RWPE1 (cell line): ENCODE measurements at regions not wholly inside any gene's neighbourhood (a gene's known extent, or its start where the extent isn't known, plus 50 kb on each side); places are given as distances from the start of the nearest gene placed in this dataset.

Source experiments
- CTCF ChIA-PET: fragments of 350-600 bp; sonication (Branson Sonifier 250); formaldehyde crosslinking; extraction: SDS; loops from one replicate; lab custom pipeline; 2021; lab: Yijun Ruan, JAX
- POLR2A ChIA-PET: fragments of 400-600 bp; formaldehyde crosslinking; extraction: SDS; loops from one replicate; lab custom pipeline; 2020; ENCODE audit warnings: antibody characterized with exemption; ENCODE audit not compliant: low non-redundant PET; lab: Yijun Ruan, JAX
- DNase-seq: peaks from one replicate; pipeline ENCODE4 v3.0.0; 2012; ENCODE audit warnings: low spot score
- H3K27ac ChIP-seq: fragments of 450-650 bp; 2 replicates; pipeline ENCODE4 v1.5.1; 2017
- TF ChIP-seq, protein P1 (sequence below): fragments of 450-650 bp; conservative IDR thresholded peaks from 2 replicates; pipeline ENCODE4 v1.5.1; 2017; ENCODE audit warnings: low read depth, mild to moderate bottlenecking

DNA sequence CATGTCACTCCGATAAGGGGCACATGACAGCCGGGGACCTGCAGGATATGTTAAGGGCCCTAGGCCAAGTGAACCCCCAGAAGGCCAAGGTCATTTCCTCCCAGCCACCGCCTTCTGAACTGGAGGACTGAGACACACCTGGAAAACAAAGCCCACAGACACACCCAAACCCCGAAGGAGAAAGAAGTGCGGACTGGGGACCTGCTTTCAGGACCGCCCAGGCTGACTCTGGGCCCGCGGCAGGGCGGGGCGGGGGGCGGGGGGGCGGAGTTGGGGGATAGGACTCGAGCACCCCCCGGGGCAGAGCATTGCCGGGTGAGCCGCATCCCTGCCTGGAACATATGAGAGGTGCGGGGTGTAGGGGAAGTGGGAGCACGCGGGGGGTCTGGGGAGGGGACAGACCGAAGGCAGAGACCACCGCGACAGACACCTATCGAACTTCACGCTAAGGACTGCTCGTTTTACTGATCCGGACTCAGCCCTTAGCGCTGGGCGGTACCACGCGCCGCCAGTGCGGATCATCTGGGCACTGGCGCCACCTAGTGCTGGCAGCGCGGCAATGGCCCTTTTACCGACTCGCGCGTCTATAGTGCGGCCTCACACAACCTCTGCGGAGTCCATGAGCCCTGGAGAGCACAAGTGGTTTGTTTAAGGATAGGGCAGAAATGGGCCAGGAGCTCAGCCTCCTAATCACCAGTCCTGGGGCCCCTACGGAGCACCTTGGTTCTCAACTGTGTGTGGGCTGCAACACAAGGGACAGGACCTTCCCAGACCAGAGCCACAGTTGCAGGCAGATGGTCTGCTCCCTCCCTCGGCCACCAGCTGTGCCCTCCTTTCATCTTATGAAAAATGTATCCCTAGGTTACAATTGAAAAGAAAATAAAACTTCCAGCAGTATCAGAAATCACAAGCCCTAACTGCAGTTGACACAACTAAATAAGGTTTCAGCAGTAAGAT lies 157.6 kb downstream of the HERPUD2 start:
- DNase-seq = peak; percentile 77
- CTCF ChIA-PET = interaction anchor here (0.6 to 1.5 kb wide), 5 partner anchors 10 to 1418 kb away, joined by 3 to 4 read pairs (median 4); no protein-coding TSS in a partner anchor
- POLR2A ChIA-PET = no interaction called here
- H3K27ac ChIP-seq = no peak overlapping the region
- TF ChIP-seq, protein P1, sequence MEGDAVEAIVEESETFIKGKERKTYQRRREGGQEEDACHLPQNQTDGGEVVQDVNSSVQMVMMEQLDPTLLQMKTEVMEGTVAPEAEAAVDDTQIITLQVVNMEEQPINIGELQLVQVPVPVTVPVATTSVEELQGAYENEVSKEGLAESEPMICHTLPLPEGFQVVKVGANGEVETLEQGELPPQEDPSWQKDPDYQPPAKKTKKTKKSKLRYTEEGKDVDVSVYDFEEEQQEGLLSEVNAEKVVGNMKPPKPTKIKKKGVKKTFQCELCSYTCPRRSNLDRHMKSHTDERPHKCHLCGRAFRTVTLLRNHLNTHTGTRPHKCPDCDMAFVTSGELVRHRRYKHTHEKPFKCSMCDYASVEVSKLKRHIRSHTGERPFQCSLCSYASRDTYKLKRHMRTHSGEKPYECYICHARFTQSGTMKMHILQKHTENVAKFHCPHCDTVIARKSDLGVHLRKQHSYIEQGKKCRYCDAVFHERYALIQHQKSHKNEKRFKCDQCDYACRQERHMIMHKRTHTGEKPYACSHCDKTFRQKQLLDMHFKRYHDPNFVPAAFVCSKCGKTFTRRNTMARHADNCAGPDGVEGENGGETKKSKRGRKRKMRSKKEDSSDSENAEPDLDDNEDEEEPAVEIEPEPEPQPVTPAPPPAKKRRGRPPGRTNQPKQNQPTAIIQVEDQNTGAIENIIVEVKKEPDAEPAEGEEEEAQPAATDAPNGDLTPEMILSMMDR = peak; percentile 94

DNA sequence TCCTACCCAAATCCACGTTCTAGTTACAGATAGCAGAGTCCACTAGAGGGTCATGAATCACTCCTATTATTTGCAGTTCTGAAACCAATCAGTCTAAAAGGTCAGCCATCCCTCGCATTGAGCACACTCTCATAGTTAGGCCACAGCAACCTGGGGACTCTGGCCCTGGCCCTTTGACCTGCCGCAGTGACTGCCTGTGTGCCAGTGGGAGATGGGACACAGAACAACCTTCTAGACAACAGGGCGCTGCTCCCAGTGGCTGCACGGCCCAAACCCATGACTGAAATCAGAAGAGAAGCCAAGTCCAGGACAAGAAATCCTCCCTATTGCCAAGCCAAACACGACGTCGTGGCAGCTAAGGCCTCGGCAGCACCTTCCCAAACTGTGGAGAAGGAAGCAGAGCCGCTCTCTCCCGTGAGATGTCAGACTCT lies 158.5 kb downstream of the HERPUD2 start:
- CTCF ChIA-PET = interaction anchor here (0.7 to 1.0 kb wide), 2 partner anchors 16 to 155 kb away, joined by 3 to 4 read pairs; no protein-coding TSS in a partner anchor
- POLR2A ChIA-PET = no interaction called here
- TF ChIP-seq, protein P1 = no peak
- no peak for DNase-seq
- H3K27ac ChIP-seq = no peak overlapping the region

DNA sequence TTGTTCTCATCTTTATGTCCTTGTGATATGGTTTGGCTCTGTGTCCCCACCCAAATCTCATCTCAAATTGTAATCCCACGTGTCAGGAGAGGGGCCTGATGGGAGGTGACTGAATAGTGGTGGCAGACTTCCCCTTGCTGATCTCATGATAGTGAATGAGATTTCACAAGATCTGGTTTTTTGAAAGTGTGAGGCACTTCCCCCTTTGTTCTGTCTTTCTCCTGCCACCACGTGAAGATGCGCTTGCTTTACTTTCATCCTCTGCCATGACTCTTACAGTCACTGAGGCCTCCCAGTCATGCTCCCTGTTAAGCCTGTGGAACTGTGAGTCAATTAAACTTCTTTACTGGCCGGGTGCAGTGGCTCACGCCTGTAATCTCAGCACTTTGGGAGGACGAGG lies 161.0 kb downstream of the HERPUD2 start:
- no peak for DNase-seq
- POLR2A ChIA-PET = no interaction called here
- CTCF ChIA-PET = no interaction called here
- TF ChIP-seq, protein P1 = no peak
- H3K27ac ChIP-seq = no peak overlapping the region

DNA sequence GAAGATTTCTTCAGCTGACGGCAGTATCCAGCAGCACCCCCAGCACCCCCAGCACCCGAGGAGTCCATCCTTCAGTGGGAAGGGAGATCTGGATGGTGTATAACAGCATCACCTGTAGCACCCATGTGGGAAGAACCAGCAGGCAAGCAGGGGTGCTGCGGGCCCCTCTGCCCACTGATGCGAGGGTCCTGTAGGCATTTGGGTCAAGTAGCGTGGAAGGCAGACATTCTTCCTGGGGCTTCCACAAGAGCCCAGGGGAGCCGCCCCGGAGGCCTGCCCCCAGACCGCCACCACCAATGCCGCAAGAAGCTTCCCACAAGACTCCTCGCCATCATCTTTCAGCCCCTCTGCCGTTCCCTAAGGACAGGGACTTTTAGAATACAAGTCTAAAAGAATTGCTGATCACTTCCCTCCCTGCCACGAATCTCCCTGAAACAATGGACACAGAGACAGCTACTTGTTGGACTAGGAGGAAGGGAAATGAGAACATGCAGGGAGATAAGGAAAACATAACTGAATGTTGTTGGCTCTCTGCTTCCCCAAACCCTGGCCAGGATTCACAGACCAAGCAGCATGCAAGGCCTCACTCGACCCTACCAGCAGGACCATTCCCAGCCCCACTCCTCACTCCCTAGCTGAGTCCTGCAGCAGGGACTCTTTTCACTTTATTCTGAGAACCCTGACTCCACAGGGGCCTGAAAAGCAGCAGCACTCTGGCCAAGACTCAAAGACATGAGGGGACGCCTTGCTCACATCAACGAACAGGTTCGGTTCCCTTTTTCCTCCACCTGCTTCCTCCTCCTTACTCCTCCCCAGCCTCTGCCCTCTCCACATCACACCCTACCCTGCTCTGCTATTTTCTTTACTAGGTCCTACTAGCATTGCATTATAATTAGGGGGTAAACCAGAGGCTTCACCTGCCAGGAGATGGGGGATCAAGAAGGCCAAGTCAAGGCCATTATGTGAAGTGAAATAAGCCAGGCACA lies 164.5 kb downstream of the HERPUD2 start:
- POLR2A ChIA-PET = no interaction called here
- CTCF ChIA-PET = interaction anchor here (0.7 kb wide), 1 partner anchor 103 kb away, joined by 4 read pairs; no protein-coding TSS in a partner anchor
- TF ChIP-seq, protein P1 = no peak
- H3K27ac ChIP-seq = no peak overlapping the region
- no peak for DNase-seq

DNA sequence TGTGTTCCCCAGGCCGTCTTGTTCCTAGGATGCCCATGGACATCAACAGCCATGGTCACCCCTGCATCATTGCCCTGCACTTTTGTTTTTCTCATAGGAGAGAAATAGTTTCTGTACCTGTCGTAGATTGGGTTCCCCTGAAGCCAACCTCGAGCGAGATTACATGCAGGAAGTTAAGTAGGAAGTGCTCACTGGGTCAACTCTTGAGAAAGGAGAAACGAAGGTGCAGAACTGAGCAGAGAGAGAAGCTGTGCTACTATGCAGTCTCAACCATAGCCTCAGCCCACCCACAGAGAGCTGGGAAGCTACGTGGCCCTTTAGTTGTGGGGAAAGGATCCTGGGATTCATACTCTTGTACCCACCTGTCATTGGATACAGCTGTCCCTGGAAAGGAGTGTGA lies 165.2 kb downstream of the HERPUD2 start:
- no peak for DNase-seq
- H3K27ac ChIP-seq = no peak overlapping the region
- ChIA-PET POLR2A (no interaction called here), CTCF (interaction anchor here (0.7 kb wide), 1 partner anchor 103 kb away, joined by 4 read pairs; no protein-coding TSS in a partner anchor)
- TF ChIP-seq, protein P1 = no peak
